Adrenal gland (tissue), 9 donors: ENCODE measurements at regions not wholly inside any gene's neighbourhood (a gene's known extent, or its start where the extent isn't known, plus 50 kb on each side); places are given as distances from the start of the nearest gene placed in this dataset.

Experiments used
- DNase-seq, 7 donors: peaks; one replicate each; pipeline ENCODE4 v3.0.0-alpha.2; 2019 to 2020
- H3K27ac ChIP-seq, 5 donors: fragments of 200-600 bp; sonication (generic) in 4 of 5; 1 replicate in 3 of 5; 2 replicates in 2 of 5; pipeline versions ENCODE4 v1.5.1 to v1.8.0; 2016 to 2020; ENCODE audit warnings: mild to moderate bottlenecking in 1 of 5
- H3K27me3 ChIP-seq: fragments of 200-600 bp; 2 replicates; pipeline ENCODE4 v1.8.0; 2021
- H3K36me3 ChIP-seq, 2 donors: fragments of 200-600 bp; replicated peaks in 1 of 2; 1 replicate in 1 of 2; 2 replicates in 1 of 2; pipeline versions ENCODE4 v1.5.1 to v1.8.0; 2018 to 2022
- H3K4me1 ChIP-seq, 2 donors: fragments of 200-600 bp; replicated peaks in 1 of 2; 1 replicate in 1 of 2; 2 replicates in 1 of 2; pipeline versions ENCODE4 v1.5.1 to v1.8.0; 2018 to 2021
- H3K4me3 ChIP-seq, 4 donors: fragments of 200-600 bp; sonication (generic) in 3 of 4; one replicate each; pipeline ENCODE4 v1.5.1; 2016 to 2018
- H3K9me3 ChIP-seq, 3 donors: fragments of 200-600 bp; sonication (generic) in 1 of 3; replicated peaks in 1 of 3; 1 replicate in 2 of 3; 2 replicates in 1 of 3; pipeline versions ENCODE4 v1.5.1 to v1.8.0; 2016 to 2021
- CTCF ChIP-seq, 6 experiments: fragments of 450-650 bp in 4 of 6; fragments of 200-600 bp in 2 of 6; sonication (generic) in 1 of 6; IDR thresholded peaks; 1 replicate in 5 of 6; 2 replicates in 1 of 6; pipeline versions ENCODE4 v1.5.1 to v1.8.0; 2016 to 2021; ENCODE audit warnings: antibody characterized with exemption in 6 of 6, mild to moderate bottlenecking in 2 of 6, moderate library complexity in 1 of 6
- POLR2A ChIP-seq, 2 donors: fragments of 450-650 bp; IDR thresholded peaks; one replicate each; pipeline ENCODE4 v1.6.1; 2017; ENCODE audit warnings: antibody characterized with exemption in 2 of 2, mild to moderate bottlenecking in 2 of 2, moderate library complexity in 1 of 2
- WGBS, 4 donors: extraction: QIAGEN DNeasy Blood & Tissue Kit in 2 of 4; methylation state at CpG; one replicate each; pipeline versions ENCODE4 v1.1.5 to v1.1.7; 2013 to 2017; 5-methylcytosine and 5-hydroxymethylcytosine counted together
- intact Hi-C, 2 donors: fragments of 100-400 bp; cut with DNase I; formaldehyde crosslinking; loops; one replicate each; pipeline versions ENCODE4 v1.14.1 to v1.15.0; 2022 to 2023
- donor health status: healthy with polysubstance abuse.
- donor health status: Bipolar disorder and iron deficiency.
- donor health status: DM: yes; HTN: yes; CAD: no.
- donor health status: DM: no; HTN: no; CAD: no.
- donor health status: DM: no; HTN: no; CAD: no.

- Histone ChIP-seq H3K27me3 (no peaks in the 10 kb centered on the region), H3K27ac (no peak overlapping the region), H3K36me3 (no peaks in the 10 kb centered on the region), H3K9me3 (no peaks in the 10 kb centered on the region), H3K4me1 (no peaks in the 10 kb centered on the region), H3K4me3 (no peak overlapping the region)
- no peak for DNase-seq
- TF ChIP-seq CTCF (IDR thresholded peaks at IDR 0.05) (no peak), POLR2A (IDR thresholded peaks at IDR 0.05) (no peak)
- intact Hi-C loops, result no loop called here
- WGBS, 4 donors, result 59 to 95% (median 90%) methylated on average over 4 of the region's 4 CpGs
Measured at GRCh38 chr1:168865850-168866620, 137.0 kb upstream of the DPT start.

GRCh38 chr1:168867941-168868634, 139.1 kb upstream of the DPT start:
- no peaks in the 10 kb centered on the region for H3K9me3 ChIP-seq
- H3K4me3 ChIP-seq, result no peak overlapping the region
- WGBS, 4 donors, result 56 to 69% (median 62%) methylated on average over 4 of the region's 4 CpGs
- intact Hi-C loops, result no loop called here
- no peaks in the 10 kb centered on the region for H3K27me3 ChIP-seq
- H3K36me3 ChIP-seq, result no peaks in the 10 kb centered on the region
- no peaks in the 10 kb centered on the region for H3K4me1 ChIP-seq
- H3K27ac ChIP-seq, result no peak overlapping the region
- TF ChIP-seq CTCF (IDR thresholded peaks at IDR 0.05), result no peak
- no peak for DNase-seq

GRCh38 chr1:168871531-168871930, 142.5 kb upstream of the DPT start:
- no peak for DNase-seq
- intact Hi-C loops, result no loop called here
- H3K4me1 ChIP-seq, result no peaks in the 10 kb centered on the region
- no peak for TF ChIP-seq CTCF (IDR thresholded peaks at IDR 0.05)
- no peaks in the 10 kb centered on the region for H3K27me3 ChIP-seq
- H3K9me3 ChIP-seq, result no peaks in the 10 kb centered on the region
- H3K27ac ChIP-seq, result no peak overlapping the region
- no peaks in the 10 kb centered on the region for H3K36me3 ChIP-seq
- 72 to 89% (median 82%) methylated on average over 1 of the region's 1 CpG for WGBS, 4 donors
- H3K4me3 ChIP-seq, result no peak overlapping the region

- Histone ChIP-seq H3K4me1 (peaks cover 0 to 9% of the 10 kb centered on the region in 2 donors), H3K4me3 (no peak overlapping the region), H3K9me3 (no peaks in the 10 kb centered on the region), H3K36me3 (no peaks in the 10 kb centered on the region), H3K27ac (no peak overlapping the region), H3K27me3 (no peaks in the 10 kb centered on the region)
- 93 to 100% (median 99%) methylated on average over 1 of the region's 1 CpG for WGBS, 4 donors
- intact Hi-C loops, result no loop called here
- TF ChIP-seq POLR2A (IDR thresholded peaks at IDR 0.05) (no peak), CTCF (IDR thresholded peaks at IDR 0.05) (no peak)
- no peak for DNase-seq
Measured at GRCh38 chr1:168875831-168876230, 146.8 kb upstream of the DPT start.
